ENCODE measurements at regions not wholly inside any gene's neighbourhood (a gene's known extent, or its start where the extent isn't known, plus 50 kb on each side); places are given as distances from the start of the nearest gene placed in this dataset.

DNA sequence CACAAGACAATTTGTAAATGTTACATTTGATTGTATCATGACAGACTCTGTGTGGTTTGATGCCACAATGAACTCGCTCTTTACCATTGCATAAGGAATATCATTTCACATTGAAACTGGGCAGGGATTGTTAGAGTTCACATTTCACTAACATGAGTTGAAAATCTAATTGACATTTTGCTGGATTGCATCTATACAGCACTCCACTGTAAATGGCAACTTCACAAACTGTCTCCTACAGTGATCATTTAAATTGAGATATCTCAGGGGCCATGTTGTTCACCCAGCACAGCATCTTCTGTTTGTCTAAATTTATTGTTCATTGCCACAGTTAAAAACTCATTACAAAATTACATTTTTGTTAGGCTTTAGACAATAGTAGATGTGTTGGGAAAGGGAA is 499.4 kb downstream of the GBE1 start:
- no peak for DNase-seq (ENCODE audit: low spot score)
- TF ChIP-seq, protein P1, sequence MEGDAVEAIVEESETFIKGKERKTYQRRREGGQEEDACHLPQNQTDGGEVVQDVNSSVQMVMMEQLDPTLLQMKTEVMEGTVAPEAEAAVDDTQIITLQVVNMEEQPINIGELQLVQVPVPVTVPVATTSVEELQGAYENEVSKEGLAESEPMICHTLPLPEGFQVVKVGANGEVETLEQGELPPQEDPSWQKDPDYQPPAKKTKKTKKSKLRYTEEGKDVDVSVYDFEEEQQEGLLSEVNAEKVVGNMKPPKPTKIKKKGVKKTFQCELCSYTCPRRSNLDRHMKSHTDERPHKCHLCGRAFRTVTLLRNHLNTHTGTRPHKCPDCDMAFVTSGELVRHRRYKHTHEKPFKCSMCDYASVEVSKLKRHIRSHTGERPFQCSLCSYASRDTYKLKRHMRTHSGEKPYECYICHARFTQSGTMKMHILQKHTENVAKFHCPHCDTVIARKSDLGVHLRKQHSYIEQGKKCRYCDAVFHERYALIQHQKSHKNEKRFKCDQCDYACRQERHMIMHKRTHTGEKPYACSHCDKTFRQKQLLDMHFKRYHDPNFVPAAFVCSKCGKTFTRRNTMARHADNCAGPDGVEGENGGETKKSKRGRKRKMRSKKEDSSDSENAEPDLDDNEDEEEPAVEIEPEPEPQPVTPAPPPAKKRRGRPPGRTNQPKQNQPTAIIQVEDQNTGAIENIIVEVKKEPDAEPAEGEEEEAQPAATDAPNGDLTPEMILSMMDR (IDR thresholded peaks at IDR 0.05; ENCODE audit: extremely low read depth, missing control alignments) = no peak

GRCh38 chr3:81255463-81255862 is 506.0 kb downstream of the GBE1 start:
- TF ChIP-seq, protein P1 (IDR thresholded peaks at IDR 0.05; ENCODE audit: extremely low read depth, missing control alignments) = no peak
- no peak for DNase-seq (ENCODE audit: low spot score)

GRCh38 chr3:81251096-81251495 is 510.3 kb downstream of the GBE1 start:
- no peak for DNase-seq (ENCODE audit: low spot score)
- TF ChIP-seq, protein P1 (IDR thresholded peaks at IDR 0.05; ENCODE audit: extremely low read depth, missing control alignments) = no peak

GRCh38 chr3:81249540-81250029 is 511.9 kb downstream of the GBE1 start:
- DNase-seq (ENCODE audit: low spot score) = peak; percentile 2
- TF ChIP-seq, protein P1 (IDR thresholded peaks at IDR 0.05; ENCODE audit: extremely low read depth, missing control alignments) = no peak

GRCh38 chr3:81245501-81245900 is 515.9 kb downstream of the GBE1 start:
- no peak for DNase-seq (ENCODE audit: low spot score)
- TF ChIP-seq, protein P1 (IDR thresholded peaks at IDR 0.05; ENCODE audit: extremely low read depth, missing control alignments) = no peak

DNA sequence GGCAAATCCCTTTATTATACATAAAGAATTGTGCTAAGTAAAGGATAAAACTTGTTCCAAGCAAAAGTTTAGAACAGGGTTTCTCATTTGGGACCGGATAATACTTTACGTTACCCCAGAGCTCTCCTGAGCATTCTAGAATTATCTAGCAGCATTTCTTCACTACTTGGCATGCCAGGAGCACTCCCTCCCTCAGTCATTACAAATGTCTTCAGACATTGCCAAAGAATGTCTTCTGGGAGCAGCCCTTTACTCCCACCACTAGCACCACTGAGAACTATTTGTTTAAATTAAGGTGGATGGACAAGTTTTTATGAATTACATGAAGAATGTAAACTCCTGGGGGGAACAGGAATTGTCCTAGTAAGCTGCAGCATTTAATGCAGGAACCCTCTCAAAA is 516.4 kb downstream of the GBE1 start:
- DNase-seq (ENCODE audit: low spot score) = no peak
- TF ChIP-seq, protein P1 (IDR thresholded peaks at IDR 0.05; ENCODE audit: extremely low read depth, missing control alignments) = no peak

DNA sequence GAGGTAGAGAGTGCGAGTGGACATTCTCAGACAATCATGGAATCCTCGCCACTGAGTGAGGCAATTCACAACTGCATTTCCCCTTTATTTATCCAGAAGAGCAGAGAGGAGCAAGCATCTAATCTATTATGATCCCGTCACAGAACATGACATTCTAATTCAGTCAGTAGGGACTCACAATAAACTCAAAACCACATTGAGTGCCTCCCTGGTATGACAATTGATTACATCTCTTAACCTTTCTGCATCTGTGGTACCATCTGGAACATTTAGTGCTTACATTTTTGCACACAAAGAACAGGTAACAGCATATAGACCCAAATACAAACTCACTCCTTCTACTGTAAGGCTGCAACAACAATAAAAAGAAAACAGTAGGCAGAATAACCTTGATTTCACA is 517.2 kb downstream of the GBE1 start:
- TF ChIP-seq, protein P1 (IDR thresholded peaks at IDR 0.05; ENCODE audit: extremely low read depth, missing control alignments) = no peak
- DNase-seq (ENCODE audit: low spot score) = no peak

Measured in GM20000 (cell line).